ENCODE measurements at regions not wholly inside any gene's neighbourhood (a gene's known extent, or its start where the extent isn't known, plus 50 kb on each side); places are given as distances from the start of the nearest gene placed in this dataset.

DNA sequence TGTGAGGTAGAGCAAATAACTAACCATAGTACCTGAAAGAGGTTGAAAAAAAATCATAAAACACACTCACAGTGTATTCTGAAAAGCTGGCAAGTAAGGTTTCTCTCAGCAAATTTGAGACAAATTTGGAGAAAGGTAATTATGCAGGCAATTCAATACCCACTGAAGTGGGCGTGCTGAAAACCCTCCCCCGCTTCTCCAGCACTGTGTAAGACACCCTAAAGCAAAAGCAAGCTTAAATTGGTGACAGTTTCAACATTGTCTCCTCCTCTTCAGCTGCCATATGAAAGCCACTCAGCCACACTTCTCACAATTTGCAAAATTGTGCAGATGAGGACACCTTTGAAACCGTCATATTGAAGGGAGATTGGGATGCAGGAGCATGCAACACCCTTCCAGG lies 322.3 kb upstream of the CDH6 start:
- TF ChIP-seq, protein P1, sequence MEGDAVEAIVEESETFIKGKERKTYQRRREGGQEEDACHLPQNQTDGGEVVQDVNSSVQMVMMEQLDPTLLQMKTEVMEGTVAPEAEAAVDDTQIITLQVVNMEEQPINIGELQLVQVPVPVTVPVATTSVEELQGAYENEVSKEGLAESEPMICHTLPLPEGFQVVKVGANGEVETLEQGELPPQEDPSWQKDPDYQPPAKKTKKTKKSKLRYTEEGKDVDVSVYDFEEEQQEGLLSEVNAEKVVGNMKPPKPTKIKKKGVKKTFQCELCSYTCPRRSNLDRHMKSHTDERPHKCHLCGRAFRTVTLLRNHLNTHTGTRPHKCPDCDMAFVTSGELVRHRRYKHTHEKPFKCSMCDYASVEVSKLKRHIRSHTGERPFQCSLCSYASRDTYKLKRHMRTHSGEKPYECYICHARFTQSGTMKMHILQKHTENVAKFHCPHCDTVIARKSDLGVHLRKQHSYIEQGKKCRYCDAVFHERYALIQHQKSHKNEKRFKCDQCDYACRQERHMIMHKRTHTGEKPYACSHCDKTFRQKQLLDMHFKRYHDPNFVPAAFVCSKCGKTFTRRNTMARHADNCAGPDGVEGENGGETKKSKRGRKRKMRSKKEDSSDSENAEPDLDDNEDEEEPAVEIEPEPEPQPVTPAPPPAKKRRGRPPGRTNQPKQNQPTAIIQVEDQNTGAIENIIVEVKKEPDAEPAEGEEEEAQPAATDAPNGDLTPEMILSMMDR (IDR thresholded peaks at IDR 0.05): no peak
- TF ChIP-seq POLR2AphosphoS5 (IDR thresholded peaks at IDR 0.05; ENCODE audit: insufficient read depth in 1 of 2, low read depth in 1 of 2): no peak
- no peak for TF ChIP-seq POLR2A (IDR thresholded peaks at IDR 0.05)
